ENCODE measurements at regions not wholly inside any gene's neighbourhood (a gene's known extent, or its start where the extent isn't known, plus 50 kb on each side); places are given as distances from the start of the nearest gene placed in this dataset.
"Not testable (repeated sequence)": the region's sequence is repeated elsewhere in the genome, so short reads cannot be mapped to it uniquely, and the experiment has no call there.

DNA sequence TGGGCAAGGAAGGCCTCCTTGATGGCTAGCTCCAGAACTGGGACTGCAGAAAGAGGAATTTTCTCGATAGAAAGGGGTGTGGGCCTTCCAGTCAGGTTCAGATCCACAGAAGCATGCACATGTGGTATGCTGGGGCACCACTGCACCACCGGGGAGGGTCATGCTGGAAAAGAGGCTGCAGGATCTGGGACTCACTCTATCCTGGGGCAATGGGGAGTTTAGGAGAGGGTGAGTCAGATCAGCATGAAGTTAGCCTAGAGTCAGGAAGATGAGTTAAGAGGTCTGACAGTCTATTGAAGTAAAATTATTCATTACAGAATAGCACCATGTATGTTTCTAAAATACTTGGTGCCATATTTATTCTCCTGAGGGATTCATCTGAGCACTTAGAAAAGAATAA lies 130.2 kb upstream of the TOPAZ1 start:
- no peak for DNase-seq (ENCODE audit: low read depth in 3 of 3, low spot score in 2 of 3)

DNA sequence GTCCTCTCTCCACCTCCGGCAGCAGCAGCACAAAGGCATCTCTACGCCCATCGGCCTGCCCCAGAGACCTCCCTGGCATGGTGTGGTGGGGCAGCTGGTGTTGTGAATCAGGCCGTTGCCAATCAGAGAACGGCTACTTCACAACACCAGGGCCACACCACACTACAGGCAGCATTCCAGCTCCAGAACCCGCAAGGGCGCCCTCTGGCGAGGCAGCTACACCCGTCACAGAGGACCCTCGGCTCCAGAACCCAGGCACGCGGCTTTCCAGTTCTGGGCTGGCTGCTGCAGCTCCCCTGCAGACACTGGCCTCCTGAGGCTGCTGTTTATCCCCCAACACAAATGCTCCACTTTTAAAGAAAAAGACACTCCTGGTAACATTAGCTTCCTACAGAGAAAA lies 127.5 kb upstream of the TOPAZ1 start:
- DNase-seq (ENCODE audit: low read depth in 3 of 3, low spot score in 2 of 3), result no peak

DNA sequence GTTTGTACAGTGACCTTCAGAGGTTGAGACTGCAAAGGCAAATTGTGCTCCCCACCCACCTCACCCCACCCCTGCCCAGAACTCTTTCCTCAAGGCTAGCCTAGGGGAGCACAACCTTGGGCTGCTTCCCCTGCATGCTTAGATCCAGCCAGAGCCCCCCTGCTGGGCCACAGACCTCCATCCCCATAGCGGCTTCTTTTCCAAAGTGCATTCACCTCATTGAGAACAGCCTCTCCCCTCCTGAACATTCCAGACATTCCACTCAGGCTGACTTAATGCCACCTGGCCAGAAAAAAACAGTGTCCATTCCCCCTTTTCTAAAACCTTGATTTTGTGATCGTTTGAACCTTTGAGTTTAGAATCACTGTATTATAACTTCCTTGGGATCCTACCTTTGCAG lies 124.4 kb upstream of the TOPAZ1 start:
- no peak for DNase-seq (ENCODE audit: low read depth in 3 of 3, low spot score in 2 of 3)

DNA sequence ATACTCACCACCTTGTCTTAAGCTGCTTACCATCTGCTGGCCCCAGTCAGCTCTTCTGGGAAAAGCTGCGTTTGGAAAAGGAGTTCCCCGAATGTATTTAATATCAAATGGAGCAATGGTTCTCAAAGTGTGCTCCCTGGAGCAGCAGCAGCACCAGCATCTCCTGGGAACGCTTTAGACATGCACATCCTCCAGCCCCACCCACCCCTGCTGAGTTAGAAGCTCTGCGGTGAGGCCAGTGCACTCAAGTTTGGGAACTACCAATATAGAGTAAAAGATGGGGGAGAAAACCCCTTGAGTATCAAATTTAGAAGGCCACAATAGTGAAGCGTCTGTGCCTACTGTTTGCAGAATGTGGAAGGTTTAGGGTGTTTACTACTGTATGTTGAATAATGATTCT lies 124.0 kb upstream of the TOPAZ1 start:
- DNase-seq (ENCODE audit: low read depth in 3 of 3, low spot score in 2 of 3), result no peak

DNA sequence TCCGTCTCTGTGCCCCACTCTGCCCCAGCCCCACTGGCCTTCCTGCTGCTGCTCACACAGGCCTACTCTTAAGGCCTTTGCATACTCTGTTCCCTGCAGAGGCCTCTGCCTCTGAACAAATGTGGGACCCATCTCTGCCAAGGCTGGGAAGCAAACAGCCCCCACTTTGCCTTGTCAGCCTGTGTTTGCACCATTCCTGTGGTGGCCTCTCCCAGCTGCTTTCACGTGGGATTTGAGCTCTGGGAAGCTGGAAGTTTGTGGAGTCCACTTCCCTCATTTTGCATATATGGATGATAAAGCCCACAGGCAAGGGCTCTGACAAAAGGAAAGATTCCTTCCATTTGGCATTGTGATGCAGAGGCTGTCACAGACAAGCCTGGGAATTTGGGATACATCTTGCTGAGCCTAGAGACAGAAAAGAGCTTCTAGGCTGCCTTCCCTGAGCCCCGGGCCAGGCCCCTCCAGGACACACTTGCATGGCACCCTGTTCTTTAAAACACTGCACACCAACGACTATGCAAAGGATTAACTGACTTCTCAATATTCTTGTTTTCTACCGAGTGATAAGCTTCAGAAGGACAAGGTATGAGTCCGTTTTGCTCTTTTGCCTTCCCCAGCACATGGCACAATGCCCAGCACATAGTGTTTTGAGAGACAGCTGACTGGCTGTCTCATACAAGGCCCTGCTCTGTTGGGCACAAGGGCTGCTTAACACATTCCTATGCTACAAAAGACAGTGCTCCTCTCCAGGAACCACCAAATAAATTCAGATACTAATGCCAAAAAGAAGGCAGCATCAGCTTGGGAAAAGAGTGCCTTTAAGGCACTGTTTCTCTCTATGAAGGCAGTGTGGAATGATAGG lies 120.7 kb upstream of the TOPAZ1 start:
- no peak for DNase-seq (ENCODE audit: low read depth in 3 of 3, low spot score in 2 of 3)

DNA sequence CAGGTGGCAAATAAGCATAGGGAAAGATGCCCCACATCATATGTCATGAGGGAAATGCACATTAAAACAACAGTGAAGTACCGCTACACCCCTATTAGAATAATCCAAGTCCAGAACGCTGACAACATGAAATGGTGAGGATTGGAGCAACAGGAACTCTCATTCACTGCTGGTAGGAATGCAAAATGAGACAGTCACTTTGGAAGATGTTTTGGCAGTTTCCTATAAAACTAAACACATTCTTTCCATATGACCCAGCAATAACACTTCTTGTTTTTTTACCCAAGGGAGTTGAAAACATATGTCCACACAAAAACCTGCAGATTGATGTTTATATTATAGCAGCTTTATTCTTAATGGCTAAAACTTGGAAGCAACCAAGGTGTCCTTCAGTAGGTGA lies 116.4 kb upstream of the TOPAZ1 start:
- DNase-seq (ENCODE audit: low read depth in 3 of 3, low spot score in 2 of 3), result no peak

DNA sequence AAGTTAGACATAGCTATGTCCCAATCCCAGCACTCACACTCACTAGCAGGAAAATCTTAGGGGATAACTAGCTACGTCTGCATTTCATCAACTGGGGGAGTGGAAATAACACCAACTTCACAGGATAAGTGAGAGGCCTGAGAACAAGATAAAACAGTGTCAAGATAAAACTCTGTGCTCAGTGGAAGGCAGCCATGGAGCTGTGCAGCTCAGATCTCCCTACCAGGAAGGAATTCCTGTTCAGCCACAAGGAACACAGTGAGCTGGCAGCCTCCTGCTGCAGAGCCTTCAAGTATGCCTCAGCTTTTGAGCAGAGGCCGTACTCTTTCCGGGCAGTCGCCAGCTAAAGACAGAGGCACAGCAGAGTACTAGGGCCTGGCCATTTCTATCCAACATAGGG lies 115.8 kb upstream of the TOPAZ1 start:
- no peak for DNase-seq (ENCODE audit: low read depth in 3 of 3, low spot score in 2 of 3)

DNA sequence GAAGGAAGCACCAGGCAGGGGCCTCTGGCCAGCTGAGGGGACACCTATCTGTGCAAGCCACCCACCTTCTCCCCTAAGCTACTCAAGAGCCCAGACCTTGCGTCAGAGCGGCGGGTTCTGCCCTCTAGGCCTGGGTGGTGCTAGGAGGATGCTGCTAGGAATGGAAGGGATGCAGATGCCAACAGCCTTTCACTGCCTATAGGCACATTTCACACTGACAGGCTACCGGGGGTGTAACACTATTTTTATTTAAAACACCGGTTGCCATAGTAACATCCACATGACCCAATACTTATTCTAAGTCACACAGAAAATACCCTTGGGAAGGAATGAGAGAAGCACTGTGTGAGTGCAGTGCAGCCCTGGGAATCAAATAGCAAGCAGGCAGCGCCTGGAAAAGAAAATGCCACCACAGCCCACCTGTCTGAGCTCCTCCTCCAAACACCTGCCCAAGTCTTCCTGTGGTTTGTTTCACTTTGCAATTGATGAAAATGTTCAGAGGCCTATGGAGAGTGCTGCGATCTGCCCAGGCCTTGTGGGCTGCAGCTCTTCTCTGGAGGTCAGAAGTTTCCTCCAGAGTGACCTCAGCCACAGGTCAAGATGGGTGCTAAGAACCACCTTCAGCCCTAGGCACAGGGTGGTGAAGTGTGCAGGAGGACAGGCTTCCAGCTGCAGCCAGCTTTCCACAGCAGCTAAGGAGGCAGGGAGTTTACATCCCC lies 113.5 kb upstream of the TOPAZ1 start:
- no peak for DNase-seq (ENCODE audit: low read depth in 3 of 3, low spot score in 2 of 3)

DNA sequence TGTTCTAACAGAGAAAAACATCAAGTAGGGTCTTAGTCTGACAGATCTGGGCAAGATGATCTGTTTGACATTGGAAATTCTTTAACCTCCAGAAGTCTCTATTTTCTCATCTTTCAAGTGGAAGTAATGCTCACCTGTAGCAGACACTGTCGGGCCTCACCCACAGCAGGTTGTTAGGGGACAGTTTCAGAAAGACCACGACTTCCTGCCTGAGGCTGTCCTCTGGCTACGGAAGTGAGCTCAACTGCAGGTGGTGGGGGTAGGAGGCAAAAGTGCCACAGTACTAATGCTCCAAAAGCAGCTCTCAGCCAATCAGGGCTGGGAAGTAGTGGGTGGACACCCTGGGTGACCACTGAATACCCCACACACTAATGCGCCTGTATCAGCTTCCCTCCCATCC lies 111.4 kb upstream of the TOPAZ1 start:
- DNase-seq (ENCODE audit: low read depth in 3 of 3, low spot score in 2 of 3), result no peak

DNA sequence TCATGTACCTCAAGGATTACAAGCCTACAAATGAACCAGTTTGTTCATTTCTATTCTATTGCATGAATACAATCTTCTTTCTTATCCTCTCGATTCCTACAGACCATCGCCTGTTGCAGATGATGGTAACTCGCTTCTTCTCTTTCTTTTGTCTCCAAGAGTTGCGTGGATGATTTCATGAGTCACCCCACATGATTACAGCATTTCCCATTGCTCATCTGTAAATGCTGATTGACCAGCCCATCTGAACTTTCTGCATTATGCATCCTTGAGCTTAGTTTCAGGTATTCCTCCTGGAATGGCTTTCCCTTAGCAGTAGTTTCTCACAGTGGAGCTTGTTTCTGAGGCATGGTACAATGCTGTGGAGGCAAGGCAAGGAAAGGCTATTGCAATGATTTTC lies 109.6 kb upstream of the TOPAZ1 start:
- DNase-seq (ENCODE audit: low read depth in 3 of 3, low spot score in 2 of 3), result no peak

DNA sequence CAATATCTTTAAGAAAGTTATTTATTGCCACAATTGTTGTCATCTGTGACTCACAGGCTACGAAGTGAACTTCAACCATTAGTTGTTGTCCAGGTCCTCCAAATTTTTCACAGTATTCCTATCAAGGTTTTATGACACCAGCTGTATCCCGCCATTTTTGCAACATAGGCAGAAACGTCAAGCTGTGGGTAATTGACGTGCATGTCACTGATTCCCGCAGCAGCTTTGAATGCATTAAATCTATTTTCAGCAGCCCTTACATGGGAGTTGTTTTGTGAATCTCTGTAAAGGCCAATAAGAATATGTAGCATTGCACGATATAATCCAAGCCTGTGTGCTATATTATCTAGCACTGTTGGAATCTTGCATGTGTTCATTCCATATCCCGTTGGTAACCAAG lies 109.1 kb upstream of the TOPAZ1 start:
- DNase-seq (ENCODE audit: low read depth in 3 of 3, low spot score in 2 of 3), result no peak

DNA sequence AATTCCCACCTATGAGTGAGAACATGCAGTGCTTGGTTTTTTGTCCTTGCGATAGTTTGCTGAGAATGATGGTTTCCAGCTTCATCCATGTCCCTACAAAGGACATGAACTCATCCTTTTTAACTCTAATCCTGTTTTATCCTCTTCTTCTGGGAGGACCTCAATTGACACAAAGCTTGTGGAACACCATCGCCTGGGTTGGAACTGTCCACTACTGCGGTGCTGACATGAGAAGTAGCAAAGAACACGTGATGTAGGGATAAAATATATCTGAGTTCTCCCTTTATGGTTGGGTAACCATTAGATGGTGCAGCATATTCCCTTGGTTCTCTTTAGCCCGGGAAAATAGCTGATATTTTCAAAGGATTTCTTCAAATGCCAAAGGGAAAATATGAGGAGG lies 105.3 kb upstream of the TOPAZ1 start:
- DNase-seq (ENCODE audit: low read depth in 3 of 3, low spot score in 2 of 3), result no peak

DNA sequence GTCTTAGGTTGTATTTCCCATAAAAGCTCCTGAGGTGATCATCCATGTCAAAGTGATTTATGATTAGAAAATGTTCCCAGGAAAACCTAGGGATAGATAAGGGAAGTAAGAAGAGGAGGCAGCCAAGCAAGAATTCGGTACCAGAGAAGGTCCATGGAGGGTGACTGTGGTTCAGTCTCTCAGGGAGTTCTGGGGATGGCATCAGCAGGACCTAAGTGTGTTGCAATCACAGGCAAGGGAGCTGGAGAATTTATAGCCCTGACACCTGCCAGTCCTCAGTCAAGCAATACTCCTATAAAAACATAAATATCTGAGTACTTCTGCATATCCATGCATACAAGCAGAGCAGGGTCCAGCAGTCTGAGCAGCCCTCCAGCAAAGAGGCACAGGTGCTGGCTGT lies 95.6 kb upstream of the TOPAZ1 start:
- no peak for DNase-seq (ENCODE audit: low read depth in 3 of 3, low spot score in 2 of 3)

DNA sequence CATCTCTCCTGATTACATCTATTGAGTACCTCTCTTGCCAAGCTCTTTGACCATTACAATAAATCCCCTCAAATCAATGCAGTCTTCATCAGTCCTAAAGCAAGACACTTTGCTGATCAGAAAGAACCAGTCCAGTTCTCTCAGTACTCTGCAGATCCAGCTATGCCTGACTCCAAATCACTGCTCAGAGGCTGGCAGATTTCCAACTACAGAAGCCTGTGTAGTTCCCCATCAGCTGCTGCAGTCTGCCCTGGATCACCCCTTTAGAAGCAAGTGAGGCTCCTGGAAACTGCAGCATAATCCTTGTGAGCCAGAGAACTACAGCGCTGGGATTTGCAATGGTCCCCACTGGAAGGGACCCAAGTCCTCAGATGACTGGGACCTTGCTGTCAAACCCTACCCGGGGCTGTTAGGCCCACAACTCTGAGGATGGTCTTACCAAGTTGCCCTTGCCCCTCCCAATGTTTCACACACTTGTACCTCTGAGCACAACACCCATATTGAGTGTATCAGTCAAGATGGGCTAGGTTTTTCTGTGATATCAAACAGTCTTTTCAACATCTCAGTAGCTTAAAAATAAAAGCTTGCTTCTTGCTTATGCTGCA lies 81.9 kb upstream of the TOPAZ1 start:
- no peak for DNase-seq (ENCODE audit: low read depth in 3 of 3, low spot score in 2 of 3)

DNA sequence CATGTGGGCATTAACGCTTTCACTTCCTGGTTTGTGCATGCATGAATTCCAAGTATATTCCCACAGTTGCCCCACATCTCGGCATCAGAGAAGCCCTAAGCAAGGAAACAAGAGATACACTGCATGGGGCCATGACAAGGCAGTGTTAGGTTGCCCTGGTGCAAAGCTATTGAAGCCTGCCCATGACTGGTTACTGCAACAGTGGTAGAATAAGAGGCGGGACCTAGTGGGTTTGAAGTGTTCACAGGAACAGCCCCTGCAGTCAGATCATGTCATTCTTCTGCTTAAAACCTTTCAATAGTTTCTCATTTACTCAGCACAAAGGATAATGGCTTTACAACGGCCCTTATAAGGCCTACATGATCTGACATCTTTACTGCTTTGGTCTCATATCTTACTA lies 80.9 kb upstream of the TOPAZ1 start:
- no peak for DNase-seq (ENCODE audit: low read depth in 3 of 3, low spot score in 2 of 3)

DNA sequence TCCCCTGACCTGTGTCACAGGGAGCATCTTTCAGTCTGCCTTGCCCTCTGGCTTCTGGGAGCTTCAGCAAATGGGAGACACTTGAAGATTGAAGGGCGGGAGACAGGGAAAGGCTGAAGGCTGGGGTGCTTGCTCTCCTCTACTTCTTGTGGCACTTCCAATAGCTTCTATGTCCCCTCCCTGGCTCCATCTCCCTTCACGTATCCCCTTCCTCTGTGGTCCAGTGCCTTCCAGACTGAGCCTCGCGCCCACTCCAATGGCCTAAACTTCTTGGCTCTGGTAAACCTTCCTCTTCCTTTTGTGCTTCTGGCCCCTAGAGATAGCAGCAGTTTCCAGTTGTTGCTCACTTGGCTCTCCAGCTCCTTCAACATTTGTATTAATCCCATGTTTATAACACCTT lies 69.8 kb upstream of the TOPAZ1 start:
- no peak for DNase-seq (ENCODE audit: low read depth in 3 of 3, low spot score in 2 of 3)

DNA sequence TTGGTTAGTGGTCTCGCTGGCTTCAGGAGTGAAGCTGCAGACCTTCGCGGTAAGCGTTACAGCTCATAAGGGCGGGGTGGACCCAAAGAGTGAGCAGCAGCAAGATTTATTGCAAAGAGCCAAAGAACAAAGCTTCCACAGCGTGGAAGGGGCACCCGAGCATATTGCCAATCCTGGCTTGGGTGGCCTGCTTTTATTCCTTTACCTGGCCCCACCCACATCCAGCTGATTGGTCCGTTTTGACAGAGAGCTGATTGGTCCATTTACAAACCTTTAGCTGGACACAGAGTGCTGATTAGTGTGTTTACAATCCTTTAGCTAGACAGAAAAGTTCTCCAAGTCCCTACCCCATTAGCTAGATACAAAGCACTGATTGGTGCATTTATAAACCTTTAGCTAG lies 69.0 kb upstream of the TOPAZ1 start:
- DNase-seq (ENCODE audit: low read depth in 3 of 3, low spot score in 2 of 3), result not testable (repeated sequence)

DNA sequence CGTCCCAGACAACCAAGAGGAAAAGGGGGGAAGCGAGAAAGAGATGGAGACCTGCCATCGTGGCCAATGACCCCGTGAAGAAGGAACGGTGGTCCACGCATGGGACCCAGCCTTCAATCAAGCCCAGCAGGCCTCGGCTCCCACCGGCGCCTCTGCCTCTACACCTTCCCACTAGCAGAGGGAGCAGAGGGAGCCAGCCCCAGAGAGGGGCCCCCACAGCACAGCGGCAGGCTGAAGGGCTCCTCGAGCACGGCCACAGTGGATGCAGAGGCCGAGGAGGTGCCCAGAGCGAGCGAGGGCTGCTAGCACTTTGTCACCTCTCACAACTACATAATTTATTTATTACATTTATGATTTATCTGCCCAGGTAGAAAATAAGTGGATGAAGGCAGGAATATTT lies 68.4 kb upstream of the TOPAZ1 start:
- DNase-seq (ENCODE audit: low read depth in 3 of 3, low spot score in 2 of 3), result no peak

DNA sequence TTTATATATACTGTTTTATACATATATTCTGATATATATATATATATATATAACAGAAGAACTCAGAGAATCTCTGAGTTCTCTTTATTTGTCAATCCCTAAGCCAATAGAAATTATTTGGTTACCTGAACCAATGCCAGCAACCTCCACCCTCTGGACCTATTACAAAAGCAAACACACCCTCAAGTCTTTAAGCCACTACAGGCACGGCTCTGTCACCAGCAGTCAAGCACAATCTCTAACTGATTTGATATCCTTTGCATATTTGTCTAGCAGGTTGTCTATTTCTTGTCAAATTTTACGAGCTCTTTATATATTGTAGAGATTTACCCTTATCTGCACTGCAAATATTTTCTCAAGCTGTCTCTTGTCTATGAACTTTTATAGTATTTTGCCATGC lies 66.6 kb upstream of the TOPAZ1 start:
- DNase-seq (ENCODE audit: low read depth in 3 of 3, low spot score in 2 of 3), result no peak

DNA sequence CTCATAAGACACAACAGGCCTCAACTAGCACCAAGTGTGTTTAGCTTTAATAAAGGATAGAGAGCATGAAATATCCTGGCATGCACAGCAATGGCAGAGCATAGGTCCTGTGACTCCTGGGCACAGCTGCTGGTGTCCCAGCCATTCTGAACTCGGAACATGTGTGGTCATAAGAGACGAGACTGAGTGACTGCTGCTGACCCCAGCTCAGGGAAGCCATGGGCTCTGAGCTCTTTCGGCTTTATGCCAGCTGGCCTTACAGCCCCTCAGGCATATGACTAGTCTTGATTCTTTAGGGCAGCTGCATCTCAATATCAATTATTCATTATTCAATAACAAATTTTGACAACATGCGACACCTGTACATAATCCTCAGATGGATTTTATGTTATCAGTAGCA lies 62.4 kb upstream of the TOPAZ1 start:
- no peak for DNase-seq (ENCODE audit: low read depth in 3 of 3, low spot score in 2 of 3)

DNA sequence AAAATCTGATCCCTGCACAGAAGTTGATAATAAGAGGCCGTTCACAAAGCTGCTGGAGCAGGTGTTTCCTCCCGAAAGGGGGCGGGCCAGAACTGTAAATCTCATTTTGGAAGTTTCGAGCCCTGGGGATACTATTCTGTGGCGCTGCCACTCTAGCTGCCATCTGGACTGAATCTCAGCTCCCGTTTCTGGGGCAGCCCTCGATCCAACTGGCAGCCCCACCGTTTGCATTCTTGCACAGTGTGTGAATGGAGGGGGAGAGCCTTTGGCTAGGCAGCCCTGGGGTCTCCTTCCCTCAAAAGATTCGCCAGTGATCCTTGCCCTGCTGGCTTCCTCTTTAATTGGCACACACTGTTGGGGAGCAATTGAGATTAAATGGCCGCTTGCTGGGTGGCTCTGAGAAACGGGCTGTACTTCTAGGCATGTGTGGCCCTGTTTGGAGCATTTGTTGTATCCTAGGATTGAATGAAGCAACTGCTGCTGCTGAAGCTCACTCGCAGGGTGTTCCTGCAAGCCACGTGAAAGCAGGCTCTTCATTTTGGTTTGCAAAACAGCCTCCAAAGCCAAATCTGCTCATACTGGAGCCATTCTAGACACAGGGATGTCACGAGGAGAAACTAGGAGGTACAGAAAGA lies 57.2 kb upstream of the TOPAZ1 start:
- DNase-seq (ENCODE audit: low read depth in 3 of 3, low spot score in 2 of 3), result no peak
